KG1 (cell line): ENCODE measurements at regions not wholly inside any gene's neighbourhood (a gene's known extent, or its start where the extent isn't known, plus 50 kb on each side); places are given as distances from the start of the nearest gene placed in this dataset.
"Not testable (repeated sequence)": the region's sequence is repeated elsewhere in the genome, so short reads cannot be mapped to it uniquely, and the experiment has no call there.

Experiments
- DNase-seq: peaks from one replicate; lab custom pipeline; 2025; lab: John Stamatoyannopoulos, UW

DNA sequence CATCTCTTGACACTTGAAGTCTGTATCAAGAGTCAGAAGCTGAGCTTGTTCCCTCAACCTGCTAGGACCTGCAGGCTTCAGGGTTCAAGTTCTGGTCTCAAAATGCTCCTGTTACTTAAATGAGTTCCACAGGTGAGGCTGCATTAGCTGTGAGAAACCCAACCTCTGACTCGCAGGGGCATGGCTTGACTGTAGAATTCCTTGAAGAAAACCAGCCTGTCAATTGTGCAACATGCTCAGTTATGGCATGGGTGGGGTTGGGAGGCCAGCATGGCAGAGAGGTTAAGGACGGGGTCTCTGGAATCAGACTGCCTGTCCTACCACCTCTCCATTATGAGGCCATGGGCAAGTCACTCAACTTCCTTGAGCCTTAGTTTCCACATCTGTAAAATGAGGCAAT is 235.8 kb downstream of the EN1 start:
- no peak for DNase-seq

DNA sequence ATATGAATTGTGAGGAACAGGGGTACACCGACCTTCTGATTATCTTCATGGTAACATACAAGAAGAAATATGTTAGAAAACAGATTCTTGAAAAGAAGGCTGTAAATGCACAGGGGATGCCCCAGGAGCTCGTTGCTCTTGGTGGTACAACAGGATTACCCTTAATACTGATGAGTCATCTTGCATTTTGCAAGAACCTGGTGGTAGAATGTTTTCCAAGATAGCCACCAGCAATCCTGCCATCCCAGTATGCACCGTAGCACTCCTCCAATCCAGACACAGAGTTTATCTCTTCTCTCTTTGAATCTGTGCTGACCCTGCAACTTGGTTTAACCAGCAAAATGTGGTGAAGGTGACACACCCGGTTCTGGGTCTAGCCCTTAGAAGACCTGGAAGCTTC is 238.3 kb downstream of the EN1 start:
- DNase-seq, result no peak

DNA sequence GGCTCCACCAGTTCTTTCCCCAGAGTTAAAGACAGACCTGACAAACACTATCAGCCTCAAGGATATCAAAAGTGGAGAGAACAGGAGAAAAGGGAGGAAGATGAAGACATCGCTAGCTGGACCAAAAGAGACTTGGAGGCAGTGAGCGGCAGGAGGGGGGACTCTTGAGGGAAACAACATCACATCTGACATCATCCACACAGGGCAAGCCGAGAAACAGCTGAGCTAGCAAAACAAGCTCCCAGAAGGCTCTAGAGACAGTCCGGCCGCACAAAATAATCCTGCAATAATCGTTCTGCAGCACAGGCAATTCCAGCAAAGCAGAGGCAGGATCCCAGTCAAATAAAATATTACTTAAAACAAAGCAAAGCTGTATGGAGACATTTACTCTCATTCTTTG is 239.8 kb downstream of the EN1 start:
- no peak for DNase-seq

DNA sequence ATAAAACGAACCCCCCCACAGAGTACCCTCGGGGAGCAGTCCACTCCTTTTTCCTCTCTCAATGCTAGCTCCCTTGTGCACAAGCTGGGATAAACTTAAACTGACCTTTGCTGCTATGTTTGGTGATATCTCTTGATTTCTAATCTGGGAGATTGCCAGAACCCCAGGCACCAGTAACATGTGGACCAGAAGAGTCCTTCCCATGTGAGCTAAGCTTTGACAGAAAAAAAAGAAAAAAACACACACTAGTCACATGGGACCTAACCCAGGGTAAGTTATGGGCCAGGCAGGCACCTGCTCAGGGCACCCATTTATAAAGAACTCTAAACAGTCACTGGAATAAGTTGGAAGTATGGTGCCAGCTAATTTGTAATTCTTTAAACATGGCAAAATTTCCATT is 242.6 kb downstream of the EN1 start:
- no peak for DNase-seq

DNA sequence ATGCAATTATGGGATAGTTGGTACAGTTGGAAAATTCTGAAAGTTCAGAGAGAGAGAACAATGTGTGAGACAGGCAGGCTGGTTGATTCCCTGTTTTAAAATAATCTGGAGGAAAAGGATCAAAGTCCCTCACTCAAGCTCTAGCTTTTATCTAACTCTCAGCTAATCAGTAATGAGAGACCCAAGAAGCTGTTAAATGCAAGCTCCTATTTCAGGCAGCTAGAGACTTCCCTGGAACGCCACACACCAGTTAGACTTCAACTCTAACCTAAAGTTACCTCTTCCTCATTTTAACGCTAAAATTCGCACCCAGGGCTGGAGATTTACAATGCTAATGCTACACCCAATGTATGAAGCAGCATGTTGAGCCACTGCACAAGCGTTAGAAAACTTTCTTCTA is 243.1 kb downstream of the EN1 start:
- no peak for DNase-seq

DNA sequence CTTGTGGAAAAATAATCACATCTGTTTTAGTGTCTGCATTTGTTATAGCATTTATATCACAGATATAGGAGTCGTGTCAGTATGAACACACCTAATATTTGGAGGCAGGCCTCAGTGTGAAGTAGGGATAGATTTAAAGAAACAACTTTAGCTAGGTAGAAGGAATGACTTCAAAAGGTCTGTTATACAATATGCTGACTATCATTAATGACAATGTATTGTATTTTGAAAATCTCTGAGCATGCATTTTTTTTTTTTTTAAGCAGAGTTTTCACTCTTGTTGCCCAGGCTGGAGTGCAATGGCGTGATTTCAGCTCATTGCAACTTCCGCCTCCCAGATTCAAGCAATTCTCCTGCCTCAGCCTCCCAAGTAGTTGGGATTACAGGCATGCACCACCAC is 248.3 kb downstream of the EN1 start:
- no peak for DNase-seq

DNA sequence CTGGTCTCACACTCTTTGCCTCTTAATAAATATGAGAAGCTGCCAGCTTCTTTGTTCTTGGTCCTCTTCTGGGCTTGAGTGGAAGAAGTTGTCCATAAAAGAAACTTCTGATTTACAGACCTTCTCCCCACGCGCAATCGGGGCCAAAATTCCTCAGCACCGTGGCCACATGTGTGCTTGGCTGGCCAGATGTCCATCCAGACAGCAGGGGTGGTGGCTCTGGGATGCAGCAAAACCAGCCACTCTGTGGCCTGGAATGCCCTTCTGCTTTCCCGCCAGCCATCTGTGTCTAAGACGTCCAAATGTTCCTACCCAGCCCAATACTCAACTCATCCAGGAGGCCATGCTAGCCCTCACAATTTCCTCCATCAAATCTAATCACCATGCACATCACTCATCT is 250.8 kb downstream of the EN1 start:
- no peak for DNase-seq

DNA sequence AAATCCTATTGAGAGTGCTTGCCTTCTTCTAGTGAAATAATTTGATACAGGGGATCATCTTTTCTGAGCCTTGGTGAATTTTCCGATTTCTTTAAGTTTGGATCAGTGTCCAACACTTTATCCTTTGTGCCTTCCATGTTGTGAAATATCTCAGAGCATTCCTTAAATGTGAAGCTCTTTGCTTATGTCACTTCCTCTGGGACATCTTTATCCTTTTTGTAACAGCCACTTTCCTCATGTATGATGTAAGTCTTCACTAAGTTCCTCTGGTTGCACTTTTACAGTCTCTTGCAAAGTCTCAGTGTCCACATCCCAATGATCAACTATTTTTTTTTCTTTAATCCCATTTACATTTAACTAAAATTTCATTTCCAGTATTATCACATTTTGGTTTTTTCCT is 254.2 kb downstream of the EN1 start:
- no peak for DNase-seq

DNA sequence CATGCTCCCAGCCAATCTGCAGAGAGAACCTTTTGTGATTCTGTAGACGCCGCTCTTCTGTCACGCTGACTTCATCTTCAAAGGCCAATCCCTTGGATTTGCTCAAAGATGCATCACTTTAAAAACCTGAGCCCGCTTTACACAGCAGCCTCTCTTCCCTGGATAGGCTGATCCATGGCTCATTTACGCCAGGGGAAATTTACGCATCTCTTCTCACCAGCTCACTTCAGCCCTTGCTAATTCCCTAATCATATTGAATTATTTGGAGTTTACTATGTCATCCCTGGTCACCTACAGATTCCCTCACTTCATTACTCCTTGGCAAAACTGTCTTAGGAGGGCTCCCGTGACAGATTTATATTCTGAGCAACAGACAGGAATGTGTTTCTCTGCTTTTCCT is 256.2 kb downstream of the EN1 start:
- DNase-seq, result no peak

DNA sequence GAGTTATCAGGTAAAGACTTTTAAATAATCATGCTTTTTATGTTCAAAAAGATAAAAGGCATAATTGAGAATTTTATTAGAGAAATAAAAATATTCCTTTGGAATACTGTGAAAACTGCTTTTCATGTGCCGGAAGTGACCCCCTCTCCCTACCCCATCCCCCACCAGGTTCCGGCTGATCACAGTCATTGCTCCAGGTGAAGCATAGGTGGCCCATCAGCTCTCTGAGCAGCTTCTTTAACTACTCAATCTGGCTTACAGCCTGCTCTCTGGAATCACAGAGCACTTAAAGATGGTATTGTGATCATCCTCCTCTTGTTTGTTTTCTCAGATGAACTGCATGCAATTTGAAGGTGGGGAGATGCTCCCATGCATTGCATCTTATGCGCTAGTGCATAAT is 257.7 kb downstream of the EN1 start:
- no peak for DNase-seq

DNA sequence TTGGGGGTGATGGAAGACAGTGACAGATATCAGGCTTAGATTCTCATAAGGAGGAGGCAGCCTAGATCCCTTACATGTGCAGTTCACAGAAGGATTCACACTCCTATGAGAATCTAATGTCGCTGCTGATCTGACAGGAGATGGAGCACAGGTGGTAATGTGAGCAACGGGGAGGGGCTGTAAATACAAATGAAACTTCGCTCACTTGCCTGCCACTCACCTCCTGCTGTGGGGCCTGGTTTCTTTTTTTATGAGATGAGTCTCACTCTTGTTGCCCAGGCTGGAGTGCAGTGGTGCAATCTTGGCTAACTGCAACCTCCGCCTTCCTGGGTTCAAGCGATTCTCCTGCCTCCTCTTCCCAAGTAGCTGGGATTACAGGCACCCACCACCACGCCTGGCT is 258.6 kb downstream of the EN1 start:
- DNase-seq, result no peak

DNA sequence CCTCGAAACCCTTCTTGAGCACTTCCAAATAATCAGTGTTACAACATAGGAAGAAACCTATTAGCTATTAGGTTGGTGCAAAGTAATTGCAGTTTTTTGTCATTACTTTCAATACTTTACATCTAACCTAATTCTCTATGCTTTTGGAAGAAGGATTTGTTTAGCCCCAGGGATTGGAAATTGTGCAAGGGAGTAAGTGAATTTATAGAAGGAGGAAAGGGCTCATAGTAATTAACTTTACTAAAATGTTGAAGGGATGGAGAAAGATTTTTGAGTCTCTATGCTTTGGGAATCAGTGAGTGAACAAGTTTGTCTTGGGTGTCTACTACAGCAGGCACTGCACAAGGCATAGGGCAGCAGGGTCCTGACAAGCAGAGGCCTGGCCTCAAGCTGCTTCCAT is 261.1 kb downstream of the EN1 start:
- DNase-seq, result no peak

DNA sequence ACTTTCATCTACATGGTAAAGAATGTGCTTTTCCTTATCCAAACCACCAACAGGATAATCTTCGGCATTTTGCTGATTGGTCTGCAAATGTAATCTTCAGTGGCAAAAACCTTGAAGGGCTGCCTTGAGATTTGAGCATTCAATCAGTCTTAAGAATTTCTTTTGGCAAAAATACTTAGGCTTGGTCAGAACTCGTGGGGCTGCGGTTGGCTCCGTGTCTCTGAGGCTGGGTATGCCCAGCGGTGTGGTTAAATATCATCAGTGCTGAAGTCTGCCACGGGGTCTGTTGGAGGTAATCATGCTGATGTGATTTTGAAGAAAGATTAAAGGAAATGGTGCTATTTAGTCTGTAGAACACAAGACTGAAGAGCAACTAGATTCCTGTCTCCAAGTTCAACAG is 262.6 kb downstream of the EN1 start:
- no peak for DNase-seq

DNA sequence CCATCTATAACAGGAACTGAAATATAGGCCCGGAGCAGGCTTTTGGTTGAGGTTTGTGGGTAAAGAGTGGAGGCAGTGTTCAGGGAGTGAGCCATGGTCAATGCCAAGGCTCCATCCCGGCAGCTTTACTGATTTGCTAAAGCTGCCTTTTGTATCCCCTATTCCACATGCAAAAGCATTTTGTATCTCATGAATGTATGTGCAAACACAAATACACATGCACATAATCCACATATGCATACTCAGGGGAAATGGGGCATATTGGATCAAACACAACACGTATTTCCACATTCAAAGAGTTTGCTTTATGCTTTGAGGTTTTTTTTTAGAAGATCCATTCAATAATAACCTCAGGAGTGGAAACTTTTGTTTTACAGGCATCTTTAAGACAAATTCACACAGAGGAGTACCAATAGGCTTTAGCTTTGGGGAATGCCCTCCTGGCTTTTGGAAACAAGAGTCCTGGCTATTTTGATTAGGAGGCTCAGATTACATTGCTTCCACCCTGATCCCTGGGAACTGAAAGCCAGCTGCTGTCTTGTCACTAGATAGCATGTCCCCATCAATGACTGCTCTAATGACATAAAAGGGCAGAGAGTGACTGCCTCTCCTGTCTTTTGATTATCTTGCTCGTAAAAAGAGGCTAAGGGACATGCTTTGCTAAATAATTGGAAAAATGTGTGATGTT is 263.2 kb downstream of the EN1 start:
- DNase-seq, result no peak

DNA sequence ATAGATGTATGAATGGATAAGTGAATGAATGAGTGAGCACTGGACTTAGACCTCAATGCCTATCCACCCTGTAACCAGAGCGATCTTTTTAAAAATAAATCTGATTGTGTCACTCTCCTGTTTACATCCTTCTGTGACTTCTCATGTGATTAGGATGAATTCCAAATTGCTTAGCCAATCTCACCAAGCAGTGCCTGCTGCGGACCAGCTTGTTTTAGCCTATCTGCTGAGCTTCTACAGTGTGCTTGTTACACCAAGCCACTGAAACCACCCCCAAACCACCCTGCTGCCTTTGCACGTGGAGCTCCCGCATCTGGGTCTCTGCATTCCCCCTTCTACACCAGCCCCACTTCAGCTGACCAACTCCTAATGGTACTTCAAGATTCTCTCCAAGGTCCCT is 265.4 kb downstream of the EN1 start:
- DNase-seq, result no peak

DNA sequence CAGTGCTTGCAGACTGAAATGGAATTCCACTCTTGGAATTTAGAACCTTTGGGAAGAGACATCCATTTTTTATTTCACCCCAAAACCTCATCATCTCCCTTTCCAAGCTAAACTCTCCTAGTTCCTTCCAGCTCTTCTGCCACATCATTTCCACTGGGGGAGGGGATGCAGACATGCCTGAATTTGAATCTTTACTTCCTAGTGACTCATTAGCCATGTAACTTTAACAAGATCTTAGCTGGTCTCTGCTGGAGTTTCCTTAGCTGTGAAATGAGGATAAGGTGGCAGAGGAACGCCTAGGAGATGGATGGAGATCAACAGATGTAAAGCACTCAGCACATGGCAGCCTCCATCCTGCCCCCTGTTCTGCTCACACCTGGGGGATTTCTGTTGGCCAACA is 266.8 kb downstream of the EN1 start:
- no peak for DNase-seq

DNA sequence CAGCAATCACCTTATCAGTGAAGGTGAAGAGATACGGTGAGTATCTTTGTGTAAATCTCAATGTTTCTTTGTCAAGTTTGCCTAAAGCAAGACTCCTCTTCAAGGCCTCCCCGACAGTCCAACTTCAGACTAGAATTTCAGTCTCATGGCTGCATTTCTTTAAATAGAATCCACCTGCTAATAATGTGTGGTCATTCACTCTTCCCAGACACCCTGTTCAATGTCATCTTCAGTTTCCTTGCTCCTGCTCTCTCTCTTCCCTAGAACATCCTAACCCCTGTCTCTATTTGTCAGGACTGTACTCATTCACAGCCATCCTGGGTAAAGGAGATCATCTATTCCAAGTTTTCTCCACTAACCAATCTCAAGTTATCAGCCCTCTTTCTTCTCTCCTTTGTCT is 267.3 kb downstream of the EN1 start:
- no peak for DNase-seq

DNA sequence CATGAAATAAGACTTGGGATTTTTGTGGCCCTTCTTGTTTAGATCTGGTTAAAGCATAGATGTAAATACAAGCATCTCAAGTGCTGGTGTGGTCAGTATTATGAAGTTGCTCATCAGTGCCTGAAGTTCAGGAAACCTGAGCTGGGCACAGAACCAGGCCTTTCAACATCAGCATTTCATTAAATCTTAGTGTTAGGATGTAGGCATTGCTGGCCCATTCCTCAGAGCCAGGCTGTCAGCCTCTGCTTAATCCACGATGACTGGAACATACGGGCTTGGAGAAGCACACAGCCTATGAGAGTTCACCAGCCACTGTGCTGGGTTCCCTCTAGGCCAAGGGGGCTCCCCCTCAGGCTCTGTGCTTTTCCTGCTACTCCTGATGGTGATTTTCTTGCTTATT is 270.2 kb downstream of the EN1 start:
- no peak for DNase-seq

DNA sequence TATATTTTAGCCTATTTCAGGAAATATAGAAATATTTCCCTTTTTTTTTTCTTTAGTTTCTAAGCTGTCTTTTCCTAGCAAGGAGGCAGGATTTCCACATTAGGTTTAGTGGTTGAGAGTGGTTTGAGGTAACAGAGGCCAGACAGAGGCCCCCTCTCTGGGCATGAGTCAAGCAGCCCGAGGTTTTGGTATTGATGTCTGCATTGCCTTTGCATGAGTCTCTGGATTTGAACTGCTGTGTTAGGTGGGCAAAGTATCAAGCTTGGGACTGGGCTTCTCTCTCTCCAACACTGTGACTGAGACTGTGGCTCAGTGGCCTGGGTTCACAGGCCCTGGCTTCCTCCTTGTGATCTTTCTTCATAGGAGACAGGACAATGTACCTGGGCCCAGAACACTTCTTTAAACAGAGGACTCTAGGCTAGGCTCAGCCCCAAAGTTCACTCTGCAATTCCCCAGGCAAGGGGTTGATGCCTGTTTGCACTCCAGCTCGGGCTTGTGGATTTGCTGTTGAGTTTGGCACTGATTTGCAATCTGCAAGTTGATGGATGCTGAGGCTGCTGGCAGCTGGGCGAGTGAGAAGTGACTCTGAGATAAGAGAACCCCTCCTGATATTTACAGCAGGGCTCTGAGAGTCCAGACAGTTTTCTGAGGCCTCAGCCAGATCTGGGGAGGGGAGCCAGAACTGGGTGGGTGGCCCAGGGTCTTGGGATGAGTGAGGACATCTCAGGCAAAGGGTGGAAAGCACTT is 271.2 kb downstream of the EN1 start:
- no peak for DNase-seq

DNA sequence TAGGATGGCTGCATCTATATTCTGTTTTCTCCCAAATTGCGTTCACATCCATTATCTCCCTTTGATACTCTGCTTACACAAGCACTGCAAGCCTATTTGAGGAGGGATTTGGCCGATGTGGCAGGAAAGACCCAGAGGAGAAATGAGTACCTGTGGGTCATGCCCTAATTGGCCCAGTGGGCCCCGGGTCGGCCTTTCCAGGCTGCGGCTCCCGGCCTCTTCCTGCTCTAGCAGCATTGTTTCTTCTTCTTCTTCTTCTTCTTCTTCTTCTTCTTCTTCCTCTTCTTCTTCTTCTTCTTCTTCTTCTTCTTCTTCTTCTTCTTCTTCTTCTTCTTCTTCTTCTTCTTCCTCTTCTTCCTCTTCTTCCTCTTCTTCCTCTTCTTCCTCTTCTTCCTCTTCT is 275.1 kb downstream of the EN1 start:
- DNase-seq, result not testable (repeated sequence)

DNA sequence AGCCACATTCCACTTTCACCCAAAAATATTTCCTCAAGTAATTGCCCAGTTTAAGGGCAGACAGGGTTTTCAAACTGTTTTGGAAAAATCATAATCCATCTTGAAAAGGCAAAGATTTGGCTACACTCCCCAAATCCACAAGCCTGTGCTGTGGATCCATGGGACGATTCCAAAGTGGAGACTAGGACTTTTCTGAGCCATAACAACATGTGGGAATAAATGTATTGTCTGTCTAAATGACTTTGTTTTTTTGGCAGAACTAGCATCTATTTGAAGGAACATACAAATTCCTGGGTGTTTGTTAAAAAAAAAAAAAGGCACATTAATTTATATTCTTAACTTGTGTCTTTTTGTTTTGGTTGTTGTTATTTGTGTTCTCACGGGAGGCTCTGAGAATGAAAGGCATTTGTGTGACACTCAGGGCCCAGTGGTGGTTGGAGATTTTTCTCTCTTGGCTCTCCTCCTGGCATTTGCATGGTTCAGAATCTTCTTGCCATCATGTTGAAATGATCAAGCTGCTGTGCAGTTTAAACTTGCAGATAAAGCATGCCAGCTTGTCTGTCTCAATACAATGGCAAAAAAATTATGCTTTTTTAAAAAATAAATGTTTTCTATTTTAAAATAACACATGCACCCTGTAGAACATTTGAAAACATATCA is 277.4 kb downstream of the EN1 start:
- DNase-seq, result no peak

DNA sequence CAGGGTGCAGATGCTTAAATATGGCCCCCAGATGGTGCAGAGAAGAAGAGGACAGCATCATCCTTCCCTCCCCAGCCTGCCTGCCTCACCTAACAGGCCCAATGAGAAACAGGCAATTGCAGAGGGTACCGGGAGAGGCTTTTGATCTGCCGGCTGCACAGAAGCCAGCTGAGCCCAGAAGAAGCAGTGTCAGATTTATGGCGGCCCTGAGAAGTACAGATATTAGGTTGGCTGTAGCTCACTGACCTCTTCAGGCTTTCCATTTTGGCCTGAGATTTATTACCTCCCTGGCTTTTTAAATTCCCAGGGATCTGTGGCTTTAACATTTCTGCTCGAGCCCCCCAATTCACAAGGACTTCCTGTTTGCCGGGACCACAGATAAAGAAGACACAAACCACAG is 278.7 kb downstream of the EN1 start:
- DNase-seq, result no peak

DNA sequence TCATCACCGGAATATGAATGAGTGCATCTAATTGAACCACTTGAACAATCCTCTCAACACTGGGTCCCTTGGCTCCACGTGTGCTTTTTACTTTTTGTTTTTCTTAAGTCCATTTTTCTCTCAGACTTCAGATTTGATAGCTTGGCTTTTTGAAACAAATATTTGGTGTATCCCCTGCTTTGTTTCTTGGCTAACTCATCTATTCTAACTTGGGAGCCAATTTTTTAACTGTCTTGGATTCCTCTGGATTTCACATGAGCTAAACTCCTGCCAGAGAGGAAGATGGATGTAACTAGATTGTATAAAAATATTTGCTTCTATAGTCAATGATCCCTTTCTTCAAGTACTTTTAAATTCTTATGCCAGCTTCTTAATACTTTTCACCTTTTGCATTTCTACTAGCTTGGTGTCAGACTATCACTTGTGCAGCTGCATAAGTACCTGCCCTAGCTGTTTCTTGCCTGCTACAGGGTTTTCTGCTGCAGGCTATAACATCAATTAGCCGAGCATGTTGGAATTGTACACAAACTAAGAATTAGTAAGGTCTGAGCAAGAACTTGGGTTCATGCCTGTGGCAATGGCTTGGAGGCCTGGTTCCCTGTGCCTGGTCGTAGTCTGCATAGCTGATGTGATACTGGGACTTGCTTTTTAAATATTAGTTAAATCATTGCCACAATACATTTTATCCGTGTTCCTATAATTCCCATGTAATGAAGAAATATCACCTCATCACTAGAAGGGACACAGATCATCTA is 281.5 kb downstream of the EN1 start:
- no peak for DNase-seq
